GM18951 (cell line): ENCODE measurements at regions not wholly inside any gene's neighbourhood (a gene's known extent, or its start where the extent isn't known, plus 50 kb on each side); places are given as distances from the start of the nearest gene placed in this dataset.

ENCODE experiments used
- POLR2A ChIP-seq: IDR thresholded peaks from 4 replicates; pipeline ENCODE4 v1.6.1; 2011; ENCODE audit warnings: mild to moderate bottlenecking; ENCODE audit not compliant: insufficient read length, insufficient read depth; ENCODE audit errors: extremely low read depth
- in situ Hi-C: fragments of 300-500 bp; cut with MboI; formaldehyde crosslinking; loops from one replicate; pipeline ENCODE4 v1.12.0; 2022; ENCODE audit warnings: low sequenced_read_pairs, mixed read lengths, inconsistent platforms; ENCODE audit not compliant: unreplicated experiment

GRCh38 chr13:85266331-85266730 lies 532.9 kb downstream of the SLITRK6 start:
- TF ChIP-seq POLR2A: no peak
- in situ Hi-C loops: no loop called here

GRCh38 chr13:85265296-85265695 lies 533.9 kb downstream of the SLITRK6 start:
- TF ChIP-seq POLR2A: no peak

DNA sequence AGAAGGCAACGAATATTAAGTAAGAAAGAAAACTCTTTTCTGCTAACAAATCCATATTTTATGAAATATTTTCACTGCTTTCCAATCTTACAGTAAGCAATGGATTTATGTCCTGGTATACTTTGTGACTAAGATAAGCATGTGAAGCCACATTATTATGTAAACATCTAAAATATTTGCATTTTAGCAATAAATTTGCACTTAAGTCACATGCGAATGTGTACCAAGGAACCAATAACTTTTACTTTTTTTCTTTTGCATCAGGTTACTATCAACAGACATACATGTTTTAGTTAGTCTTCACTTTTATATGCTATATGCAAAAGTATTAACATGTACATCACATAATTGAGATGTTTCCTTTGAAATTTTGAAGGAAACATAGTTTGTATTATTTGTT lies 536.7 kb downstream of the SLITRK6 start:
- in situ Hi-C loops: no loop called here
- no peak for TF ChIP-seq POLR2A

More at GRCh38 chr13:85265296-85265695, 533.9 kb downstream of the SLITRK6 start:
- in situ Hi-C loops: no loop called here

DNA sequence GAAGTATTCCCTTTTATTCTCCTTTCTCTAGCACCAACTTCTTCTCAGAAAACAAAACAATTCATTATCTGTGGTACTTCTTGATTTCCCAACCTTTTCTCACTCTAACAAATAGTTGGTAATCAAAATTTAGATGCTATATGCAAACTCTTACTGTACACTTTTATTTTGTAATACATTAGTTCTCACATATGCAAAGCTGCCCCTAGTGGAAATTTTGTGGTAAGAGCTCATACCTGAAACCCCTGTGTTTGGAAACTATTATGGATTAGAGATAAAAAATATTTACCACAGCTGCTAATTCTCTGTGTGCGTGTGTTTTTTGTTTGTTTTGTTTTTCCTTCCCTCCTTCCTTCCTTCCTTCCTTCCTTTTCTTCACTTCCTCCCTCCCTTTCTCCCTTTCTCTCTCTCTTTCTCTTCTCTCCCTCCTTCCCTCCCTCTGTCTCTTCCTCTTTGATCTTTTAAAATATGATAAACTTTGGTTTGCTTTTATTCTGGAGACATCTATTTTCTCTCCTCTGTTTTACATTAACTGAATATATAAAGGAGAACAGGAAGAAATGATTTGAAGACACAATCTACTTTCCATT lies 537.4 kb downstream of the SLITRK6 start:
- TF ChIP-seq POLR2A: no peak
- in situ Hi-C loops: no loop called here

DNA sequence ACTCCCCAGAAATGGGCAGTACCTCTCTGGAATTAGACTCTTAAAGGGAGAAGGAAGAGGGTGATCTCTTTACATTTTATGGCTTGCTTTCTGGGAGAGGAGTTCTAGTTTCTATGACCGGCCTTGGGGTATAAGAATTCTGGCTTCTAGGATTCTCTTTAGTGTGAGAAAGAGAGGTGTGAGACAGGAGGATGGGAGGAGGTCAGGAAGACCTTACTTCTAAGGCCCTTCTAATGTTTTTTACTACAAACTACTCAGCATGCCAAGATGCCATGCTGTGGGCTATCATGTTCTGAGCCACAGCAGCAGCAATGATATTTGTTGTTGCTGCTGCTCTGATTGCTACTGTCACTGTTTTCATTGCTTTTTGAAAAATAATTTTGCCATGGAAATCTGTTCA lies 538.3 kb downstream of the SLITRK6 start:
- no peak for TF ChIP-seq POLR2A
- in situ Hi-C loops: no loop called here

DNA sequence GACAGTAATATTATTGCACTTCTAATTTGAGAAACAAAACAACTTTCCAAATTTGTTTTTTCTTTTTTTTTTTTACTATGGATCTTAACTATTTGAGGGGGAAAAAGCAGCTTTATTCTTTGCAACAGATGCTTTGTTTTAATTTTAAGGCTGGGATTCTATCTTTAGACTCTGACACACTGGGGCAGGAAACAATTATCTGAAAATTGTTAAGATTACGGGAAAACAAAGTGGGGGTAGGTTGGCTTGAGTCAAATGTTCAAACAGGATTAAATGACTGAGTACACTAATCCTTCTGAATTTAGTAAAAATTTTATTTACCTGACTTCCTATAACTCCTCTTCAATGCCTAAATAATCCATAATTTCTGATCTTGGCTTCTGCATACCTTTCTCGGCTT lies 543.2 kb downstream of the SLITRK6 start:
- in situ Hi-C loops: no loop called here
- no peak for TF ChIP-seq POLR2A

DNA sequence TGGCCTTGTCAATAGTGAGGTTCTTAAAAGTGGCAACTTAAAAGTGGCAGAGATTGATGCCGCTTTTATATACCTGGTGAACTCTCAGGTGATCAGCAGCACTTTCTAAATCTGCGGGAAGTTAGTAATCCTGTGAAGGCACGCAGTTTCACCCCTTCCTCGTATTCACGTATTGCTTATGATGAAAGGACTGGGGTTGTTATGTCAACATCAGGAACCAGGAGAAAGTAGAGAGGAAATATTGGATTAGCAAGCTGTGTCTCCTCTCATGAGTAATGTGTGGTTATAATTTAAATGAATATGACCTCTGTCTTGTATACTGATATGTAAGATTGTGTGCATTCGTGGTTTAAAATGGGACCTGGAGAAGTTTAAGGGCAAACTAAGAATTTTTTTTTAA lies 544.6 kb downstream of the SLITRK6 start:
- in situ Hi-C loops: no loop called here
- no peak for TF ChIP-seq POLR2A

GRCh38 chr13:85249151-85249550 lies 550.1 kb downstream of the SLITRK6 start:
- in situ Hi-C loops: no loop called here
- TF ChIP-seq POLR2A: no peak

- in situ Hi-C loops: no loop called here
These were observed 551.4 kb downstream of the SLITRK6 start for GRCh38 chr13:85247780-85248179.

DNA sequence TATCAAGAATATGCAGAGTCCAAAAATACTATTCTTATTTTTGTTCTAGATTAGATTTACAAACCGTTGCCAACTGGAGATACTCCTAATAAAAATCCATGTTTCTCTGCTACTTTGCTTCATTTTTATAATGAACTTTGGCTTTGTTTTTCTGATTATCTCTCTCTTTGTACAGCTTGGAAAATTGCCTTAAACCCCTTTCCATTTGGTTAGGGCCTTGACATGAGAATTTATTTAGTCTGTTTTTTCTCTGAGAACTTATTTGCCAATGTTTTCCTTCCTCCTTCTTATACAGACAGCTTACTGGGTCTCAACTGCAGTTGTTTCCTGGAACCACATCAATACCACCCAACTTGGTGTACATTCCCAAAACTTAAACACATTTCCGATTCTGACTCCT lies 555.4 kb downstream of the SLITRK6 start:
- TF ChIP-seq POLR2A: no peak
- in situ Hi-C loops: no loop called here

More at GRCh38 chr13:85247780-85248179, 551.4 kb downstream of the SLITRK6 start:
- TF ChIP-seq POLR2A: no peak

DNA sequence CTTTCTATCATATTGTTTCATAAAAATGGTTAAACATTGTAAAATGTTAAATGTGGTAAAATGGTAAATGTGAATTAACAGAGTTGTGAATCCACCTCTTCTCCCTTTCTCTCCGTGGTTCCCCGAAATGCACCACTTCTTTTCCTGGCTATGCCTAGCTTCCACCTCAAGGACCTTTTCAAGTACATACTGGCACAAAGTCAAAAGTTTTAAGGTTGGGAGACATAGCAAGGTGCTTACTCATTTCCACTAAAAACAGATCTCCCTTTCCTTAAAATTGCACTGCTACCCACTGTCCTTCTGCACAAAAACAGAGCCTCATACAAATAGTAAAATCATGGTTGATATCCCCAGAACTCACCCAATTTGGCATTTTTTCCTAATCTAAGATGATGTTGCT lies 558.2 kb downstream of the SLITRK6 start:
- TF ChIP-seq POLR2A: no peak
- in situ Hi-C loops: no loop called here

DNA sequence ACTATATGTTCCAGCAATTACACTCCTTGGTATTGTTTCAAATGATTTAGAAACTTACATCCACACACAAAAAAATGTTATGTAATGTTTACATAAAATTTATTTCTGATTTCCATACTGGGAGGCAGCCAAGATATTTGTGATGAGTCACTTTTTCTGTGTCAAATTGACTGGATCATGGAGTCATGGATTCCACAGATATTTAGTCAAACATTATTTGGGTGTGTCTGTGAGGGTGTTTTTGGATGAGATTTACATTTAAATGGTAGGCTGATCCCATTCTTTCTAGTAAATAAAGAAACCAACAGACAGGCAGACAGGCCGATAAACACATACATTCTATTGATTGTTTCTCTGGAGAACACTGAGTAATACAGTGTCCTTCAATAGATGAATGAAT lies 562.8 kb downstream of the SLITRK6 start:
- no peak for TF ChIP-seq POLR2A
- in situ Hi-C loops: no loop called here

- in situ Hi-C loops: no loop called here
These were observed 568.5 kb downstream of the SLITRK6 start for GRCh38 chr13:85230691-85231093.

DNA sequence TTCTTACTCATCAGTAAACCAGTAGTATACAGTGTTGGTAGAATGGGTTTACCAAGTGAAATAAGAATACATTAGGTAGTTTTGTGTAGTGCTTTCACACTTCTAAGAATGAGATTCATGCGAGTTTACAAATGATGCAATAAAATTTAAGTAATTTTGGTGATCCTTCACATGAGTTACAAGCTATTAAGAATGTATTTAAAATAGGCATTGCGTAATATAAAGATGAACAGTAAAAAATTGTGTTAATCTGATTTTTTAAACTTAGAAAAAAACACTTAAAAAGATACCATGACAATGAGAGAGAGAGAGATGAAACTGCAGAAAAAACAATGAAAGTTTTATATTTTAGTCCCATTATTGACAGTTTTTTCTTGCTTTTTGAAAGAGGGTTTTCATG lies 570.5 kb downstream of the SLITRK6 start:
- in situ Hi-C loops: no loop called here
- TF ChIP-seq POLR2A: no peak

More at GRCh38 chr13:85230691-85231093, 568.5 kb downstream of the SLITRK6 start:
- TF ChIP-seq POLR2A: no peak
